K562 (cell line): ENCODE measurements at regions not wholly inside any gene's neighbourhood (a gene's known extent, or its start where the extent isn't known, plus 50 kb on each side); places are given as distances from the start of the nearest gene placed in this dataset.

Experiments
- CBX8 ChIP-seq: fragments of 200-600 bp; sonication (generic); IDR thresholded peaks from 2 replicates; pipeline ENCODE4 v1.6.1; 2012; ENCODE audit warnings: borderline replicate concordance, mixed run types, low read depth, mild to moderate bottlenecking, moderate library complexity, mixed read lengths, low read length, control low read depth, inconsistent platforms; ENCODE audit not compliant: poor library complexity, severe bottlenecking; ENCODE audit errors: extremely low read depth
- CHD1 ChIP-seq: fragments of 200-600 bp; sonication (generic); IDR thresholded peaks from one replicate; pipeline ENCODE4 v1.6.1; 2012; ENCODE audit warnings: mild to moderate bottlenecking, moderate library complexity, low read length, inconsistent platforms
- CTCF ChIP-seq, 3 experiments: IDR thresholded peaks in 2 of 3; conservative IDR thresholded peaks in 1 of 3; 2 replicates each; pipeline ENCODE4 v1.5.1; 2011 to 2012; ENCODE audit warnings: low read length in 3 of 3, mild to moderate bottlenecking in 3 of 3, control low read depth in 2 of 3, improper control_type of control experiment in 1 of 3, inconsistent platforms in 1 of 3, low read depth in 1 of 3, mixed read lengths in 1 of 3, moderate library complexity in 1 of 3; ENCODE audit not compliant: insufficient read depth in 2 of 3
- E4F1 ChIP-seq: fragments of 250-450 bp; sonication (Bioruptor Pico); IDR thresholded peaks from 2 replicates; pipeline ENCODE4 v1.5.0; 2021; ENCODE audit warnings: mild to moderate bottlenecking, borderline replicate concordance
- ELK1 ChIP-seq: sonication (generic); formaldehyde crosslinking; IDR thresholded peaks from 2 replicates; pipeline ENCODE4 v1.8.1; 2022; ENCODE audit warnings: missing genetic modification reagents
- EP300 ChIP-seq: IDR thresholded peaks from 2 replicates; pipeline ENCODE4 v1.6.1; 2012; ENCODE audit warnings: low read length, improper control_type of control experiment
- FOSL1 ChIP-seq: fragments of 200-800 bp; sonication (Bioruptor generic); conservative IDR thresholded peaks from 2 replicates; pipeline ENCODE4 v1.6.1; 2016; ENCODE audit warnings: missing genetic modification characterization, missing compliant biosample characterization
- GABPB1 ChIP-seq: sonication (generic); formaldehyde crosslinking; IDR thresholded peaks from 2 replicates; pipeline ENCODE4 v1.8.0; 2022; ENCODE audit warnings: mild to moderate bottlenecking, missing genetic modification reagents
- RCOR1 ChIP-seq, 2 experiments: IDR thresholded peaks; 2 replicates each; pipeline ENCODE4 v1.6.1; 2012; ENCODE audit warnings: low read depth in 2 of 2, low read length in 2 of 2, borderline replicate concordance in 1 of 2, improper control_type of control experiment in 1 of 2
- RERE ChIP-seq: sonication (generic); formaldehyde crosslinking; IDR thresholded peaks from 2 replicates; pipeline ENCODE4 v1.8.0; 2023; ENCODE audit warnings: missing genetic modification reagents, mild to moderate bottlenecking, borderline replicate concordance
- USF2 ChIP-seq: sonication (generic); formaldehyde crosslinking; IDR thresholded peaks from 2 replicates; pipeline ENCODE4 v1.5.0; 2020; ENCODE audit warnings: missing genetic modification reagents

- TF ChIP-seq CTCF (IDR thresholded peaks at IDR 0.05 in 2 of 3, conservative IDR thresholded peaks at IDR 0.05 in 1 of 3; ENCODE audit: insufficient read depth in 2 of 3, low read depth in 1 of 3, low read length in 3 of 3): no peak
- TF ChIP-seq EP300: no peak
- no peak for TF ChIP-seq GABPB1 (CRISPR knock-in tag)
- no peak for TF ChIP-seq ELK1 (CRISPR knock-in tag)
- TF ChIP-seq RCOR1 (IDR thresholded peaks at IDR 0.05; ENCODE audit: borderline replicate concordance in 1 of 2, low read depth in 2 of 2, low read length in 2 of 2): no peak
- no peak for TF ChIP-seq USF2 (CRISPR knock-in tag)
- no peak for TF ChIP-seq CHD1
- no peak for TF ChIP-seq CBX8
- TF ChIP-seq RERE (CRISPR knock-in tag): no peak
- peak; percentile 82 for TF ChIP-seq FOSL1 (tag)
- no peak for TF ChIP-seq E4F1 (CRISPR knock-in tag)
Measured at GRCh38 chr5:61805101-61805500, 473.0 kb downstream of the ZSWIM6 start.
